ENCODE measurements at regions not wholly inside any gene's neighbourhood (a gene's known extent, or its start where the extent isn't known, plus 50 kb on each side); places are given as distances from the start of the nearest gene placed in this dataset.

GRCh38 chr5:13558408-13558807 lies 386.1 kb downstream of the DNAH5 start:
- POLR2A ChIA-PET (ENCODE audit: partially characterized antibody) = no interaction called here
- CTCF ChIA-PET (ENCODE audit: partially characterized antibody) = interaction anchor here (0.6 to 0.7 kb wide), 2 partner anchors 241 to 385 kb away, joined by 3 read pairs; no protein-coding TSS in a partner anchor

More at GRCh38 chr5:13558408-13558807, 386.1 kb downstream of the DNAH5 start:
- no peak overlapping the region for H2BK120ac ChIP-seq (replicated peaks; ENCODE audit: low read depth, low read length)
- WGBS, 2 experiments (ENCODE audit: extremely low coverage in 1 of 2, insufficient coverage in 1 of 2, insufficient read length in 1 of 2, insufficient replicate concordance in 2 of 2, low coverage in 1 of 2, low lambda C conversion rate in 2 of 2, missing lambda C conversion rate in 1 of 2) = 85% methylated on average over 1 of the region's 1 CpG; no CpG with 5 or more reads in 1 of the 2 experiments
- H4K5ac ChIP-seq (ENCODE audit: insufficient read length, low read depth, low read length) = no peak overlapping the region
- H2BK12ac ChIP-seq (ENCODE audit: low read depth, low read length) = no peak overlapping the region
- no peaks in the 10 kb centered on the region for H4K20me1 ChIP-seq (replicated peaks in 1 of 2; ENCODE audit: control insufficient read depth in 1 of 2, insufficient read depth in 2 of 2, low read length in 2 of 2)
- H3K27me3 ChIP-seq (replicated peaks in 1 of 4; ENCODE audit: control insufficient read depth in 3 of 4, extremely low read depth in 1 of 4, insufficient read depth in 3 of 4, low read length in 3 of 4) = no peaks in the 10 kb centered on the region
- no peaks in the 10 kb centered on the region for H3K9me3 ChIP-seq (ENCODE audit: insufficient read depth in 2 of 2, low read depth in 1 of 2, low read length in 1 of 2)
- no peak overlapping the region for H3K4me2 ChIP-seq (ENCODE audit: insufficient read depth in 1 of 2, low read depth in 2 of 2, low read length in 2 of 2)
- no peak for DNase-seq (ENCODE audit: low read depth in 1 of 2, low spot score in 2 of 2)
- no peak for FAIRE-seq
- no peak overlapping the region for H3K9ac ChIP-seq (replicated peaks in 1 of 4; ENCODE audit: extremely low read depth in 1 of 4, low read depth in 3 of 4, low read length in 3 of 4)
- no peaks in the 10 kb centered on the region for H3K79me1 ChIP-seq (ENCODE audit: low read depth, low read length)
- H3K36me3 ChIP-seq (ENCODE audit: control insufficient read depth in 2 of 4, insufficient read depth in 4 of 4, low read length in 3 of 4) = no peaks in the 10 kb centered on the region
- no peak overlapping the region for H3K4ac ChIP-seq (replicated peaks; ENCODE audit: insufficient read length, low read depth, low read length)
- no peak overlapping the region for H2AK5ac ChIP-seq (ENCODE audit: low read depth, low read length)
- no peaks in the 10 kb centered on the region for H3K79me2 ChIP-seq (ENCODE audit: control insufficient read depth in 1 of 2, insufficient read depth in 2 of 2, low read length in 2 of 2)
- TF ChIP-seq EZH2 (IDR thresholded peaks at IDR 0.05; ENCODE audit: low read depth, low read length, severe bottlenecking) = no peak
- TF ChIP-seq POU5F1 (IDR thresholded peaks at IDR 0.05; ENCODE audit: low read depth, low read length) = no peak
- TF ChIP-seq ZNF274 (IDR thresholded peaks at IDR 0.05; ENCODE audit: borderline replicate concordance, extremely low read depth, low read length) = no peak
- TF ChIP-seq TEAD4 (IDR thresholded peaks at IDR 0.05; ENCODE audit: low read depth, low read length) = no peak
- no peak for TF ChIP-seq EP300 (IDR thresholded peaks at IDR 0.05; ENCODE audit: borderline replicate concordance in 1 of 2, low read depth in 2 of 2, low read length in 2 of 2)
- TF ChIP-seq SIRT6 (IDR thresholded peaks at IDR 0.05; ENCODE audit: low read length) = no peak
- TF ChIP-seq USF2 (IDR thresholded peaks at IDR 0.05; ENCODE audit: low read length) = no peak
- no peak for TF ChIP-seq TAF1 (IDR thresholded peaks at IDR 0.05; ENCODE audit: low read depth, low read length)
- TF ChIP-seq CTCF (IDR thresholded peaks at IDR 0.05; ENCODE audit: control extremely low read depth in 1 of 3, insufficient read depth in 1 of 3, low read depth in 1 of 3, low read length in 3 of 3) = no peak
- no peak overlapping the region for H3K14ac ChIP-seq (ENCODE audit: insufficient read length)
- H3K56ac ChIP-seq (replicated peaks; ENCODE audit: insufficient read length, low read depth, low read length) = no peak overlapping the region
- H3K4me1 ChIP-seq (replicated peaks in 1 of 4; ENCODE audit: control insufficient read depth in 3 of 4, insufficient read depth in 4 of 4, low read length in 3 of 4) = no peaks in the 10 kb centered on the region
- no peak overlapping the region for H2AFZ ChIP-seq (ENCODE audit: low read length)
- H3K18ac ChIP-seq (ENCODE audit: extremely low read depth, low read length) = no peak overlapping the region
- H4K91ac ChIP-seq (replicated peaks; ENCODE audit: insufficient read length, low read length) = no peak overlapping the region
- no peak overlapping the region for H2BK20ac ChIP-seq (ENCODE audit: low read length)
- H4K8ac ChIP-seq (ENCODE audit: extremely low read depth, insufficient read depth, low read length) = no peak overlapping the region
- no peaks in the 10 kb centered on the region for H3K23me2 ChIP-seq (ENCODE audit: low read depth, low read length)
- no peak overlapping the region for H3K4me3 ChIP-seq (ENCODE audit: extremely low read depth in 1 of 4, insufficient read depth in 2 of 4, low read depth in 3 of 4, low read length in 4 of 4)
- no peak overlapping the region for H2BK5ac ChIP-seq (ENCODE audit: low read depth, low read length)
- no peak overlapping the region for H2BK15ac ChIP-seq (ENCODE audit: low read length)
- no peak overlapping the region for H3K27ac ChIP-seq (ENCODE audit: low read depth, low read length)
- no peak overlapping the region for H3K23ac ChIP-seq (ENCODE audit: insufficient read length)

All from H1 (cell line).